Transverse colon (tissue), 4 donors: ENCODE measurements at regions not wholly inside any gene's neighbourhood (a gene's known extent, or its start where the extent isn't known, plus 50 kb on each side); places are given as distances from the start of the nearest gene placed in this dataset.

Experiments used
- DNase-seq: peaks from one replicate; pipeline ENCODE4 v3.0.0-alpha.2; 2019
- H3K27ac ChIP-seq, 4 donors: fragments of 200-600 bp; sonication (generic); 2 replicates each; pipeline ENCODE4 v1.5.1; 2016 to 2018; ENCODE audit warnings: inconsistent platforms in 4 of 4
- H3K27me3 ChIP-seq: fragments of 200-600 bp; sonication (generic); 2 replicates; pipeline ENCODE4 v1.5.1; 2017; ENCODE audit warnings: inconsistent platforms
- H3K36me3 ChIP-seq, 4 donors: fragments of 200-600 bp; sonication (generic); 2 replicates each; pipeline ENCODE4 v1.5.1; 2017 to 2019; ENCODE audit warnings: inconsistent platforms in 4 of 4
- H3K4me1 ChIP-seq, 4 donors: fragments of 200-600 bp; sonication (generic); 2 replicates each; pipeline ENCODE4 v1.5.1; 2017 to 2020; ENCODE audit warnings: inconsistent platforms in 4 of 4
- H3K4me3 ChIP-seq, 4 donors: fragments of 200-600 bp; sonication (generic); 1 replicate in 1 of 4; 2 replicates in 3 of 4; pipeline versions ENCODE4 v1.5.1 to v1.6.1; 2017 to 2019; ENCODE audit warnings: inconsistent platforms in 4 of 4
- H3K9me3 ChIP-seq, 2 donors: fragments of 200-600 bp; sonication (generic); 2 replicates each; pipeline ENCODE4 v1.5.1; 2017 to 2019; ENCODE audit warnings: inconsistent platforms in 2 of 2
- EP300 ChIP-seq: sonication (generic); formaldehyde crosslinking; IDR thresholded peaks from one replicate; pipeline ENCODE4 v1.6.1; 2017; ENCODE audit warnings: antibody characterized with exemption, low read depth
- POLR2A ChIP-seq: fragments of 450-650 bp; IDR thresholded peaks from one replicate; pipeline ENCODE4 v1.6.1; 2016; ENCODE audit warnings: antibody characterized with exemption, mild to moderate bottlenecking, moderate library complexity
- POLR2AphosphoS5 ChIP-seq, 3 donors: sonication (generic); formaldehyde crosslinking; IDR thresholded peaks; one replicate each; pipeline ENCODE4 v1.6.1; 2016; ENCODE audit warnings: antibody characterized with exemption in 3 of 3
- WGBS, 2 donors: methylation state at CpG; one replicate each; pipeline ENCODE4 v1.1.5; 2018; ENCODE audit warnings: low coverage in 1 of 2; 5-methylcytosine and 5-hydroxymethylcytosine counted together
- in situ Hi-C, 4 donors: fragments of 200-750 bp; cut with MboI; loops; one replicate each; pipeline versions ENCODE4 v1.15.0 to v1.15.1; 2017; ENCODE audit warnings: low sequenced_read_pairs in 3 of 4, low pct_ligation_motif_present in 1 of 4, low pct_unique_long_range_greater_than_20kb in 1 of 4
- intact Hi-C: fragments of 100-400 bp; cut with DNase I; formaldehyde crosslinking; loops from one replicate; pipeline ENCODE4 v1.15.1; 2023; ENCODE audit warnings: low total_unique reads
- TF ChIP-seq, protein P1 (sequence below), 5 experiments: fragments of 200-600 bp in 3 of 5; fragments of 450-650 bp in 2 of 5; sonication (generic) in 3 of 5; IDR thresholded peaks; 1 replicate in 2 of 5; 2 replicates in 3 of 5; pipeline ENCODE4 v1.5.1; 2016 to 2017; ENCODE audit warnings: antibody characterized with exemption in 5 of 5, inconsistent platforms in 3 of 5, mild to moderate bottlenecking in 2 of 5, moderate library complexity in 1 of 5

DNA sequence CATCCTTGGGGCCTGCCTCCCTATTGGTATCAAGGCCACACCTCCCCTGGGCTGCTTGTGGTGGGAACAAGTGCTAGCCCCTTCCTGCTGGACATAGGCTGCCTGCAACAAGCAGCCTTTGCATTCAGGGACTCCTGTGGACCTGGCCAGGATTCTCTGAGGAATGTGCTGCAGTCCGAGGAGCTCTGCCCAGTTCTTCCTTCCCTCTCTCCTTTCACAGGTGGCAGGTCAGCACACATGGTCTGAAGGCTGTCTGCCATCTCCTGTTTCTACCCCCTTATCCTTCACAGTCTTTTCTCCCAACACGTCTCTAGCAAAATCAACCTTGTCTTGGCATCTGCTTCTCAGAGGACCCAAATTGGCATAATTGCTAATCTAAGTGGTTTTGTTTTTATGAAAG lies 97.0 kb upstream of the LIPC start:
- 97 to 100% methylated on average over 1 to 2 of the region's 2 CpGs for WGBS, 2 donors
- Histone ChIP-seq H3K36me3 (no peaks in the 10 kb centered on the region), H3K9me3 (no peaks in the 10 kb centered on the region), H3K4me1 (peaks cover 12 to 39% (median 37%) of the 10 kb centered on the region in 4 donors), H3K27ac (no peak overlapping the region), H3K4me3 (no peak overlapping the region), H3K27me3 (no peaks in the 10 kb centered on the region)
- no peak for TF ChIP-seq EP300
- no peak for TF ChIP-seq POLR2A
- TF ChIP-seq, protein P1, sequence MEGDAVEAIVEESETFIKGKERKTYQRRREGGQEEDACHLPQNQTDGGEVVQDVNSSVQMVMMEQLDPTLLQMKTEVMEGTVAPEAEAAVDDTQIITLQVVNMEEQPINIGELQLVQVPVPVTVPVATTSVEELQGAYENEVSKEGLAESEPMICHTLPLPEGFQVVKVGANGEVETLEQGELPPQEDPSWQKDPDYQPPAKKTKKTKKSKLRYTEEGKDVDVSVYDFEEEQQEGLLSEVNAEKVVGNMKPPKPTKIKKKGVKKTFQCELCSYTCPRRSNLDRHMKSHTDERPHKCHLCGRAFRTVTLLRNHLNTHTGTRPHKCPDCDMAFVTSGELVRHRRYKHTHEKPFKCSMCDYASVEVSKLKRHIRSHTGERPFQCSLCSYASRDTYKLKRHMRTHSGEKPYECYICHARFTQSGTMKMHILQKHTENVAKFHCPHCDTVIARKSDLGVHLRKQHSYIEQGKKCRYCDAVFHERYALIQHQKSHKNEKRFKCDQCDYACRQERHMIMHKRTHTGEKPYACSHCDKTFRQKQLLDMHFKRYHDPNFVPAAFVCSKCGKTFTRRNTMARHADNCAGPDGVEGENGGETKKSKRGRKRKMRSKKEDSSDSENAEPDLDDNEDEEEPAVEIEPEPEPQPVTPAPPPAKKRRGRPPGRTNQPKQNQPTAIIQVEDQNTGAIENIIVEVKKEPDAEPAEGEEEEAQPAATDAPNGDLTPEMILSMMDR (IDR thresholded peaks at IDR 0.05): no peak
- no peak for TF ChIP-seq POLR2AphosphoS5 (IDR thresholded peaks at IDR 0.05)
- no peak for DNase-seq
- in situ Hi-C loops: no loop called here
- intact Hi-C loops: no loop called here

DNA sequence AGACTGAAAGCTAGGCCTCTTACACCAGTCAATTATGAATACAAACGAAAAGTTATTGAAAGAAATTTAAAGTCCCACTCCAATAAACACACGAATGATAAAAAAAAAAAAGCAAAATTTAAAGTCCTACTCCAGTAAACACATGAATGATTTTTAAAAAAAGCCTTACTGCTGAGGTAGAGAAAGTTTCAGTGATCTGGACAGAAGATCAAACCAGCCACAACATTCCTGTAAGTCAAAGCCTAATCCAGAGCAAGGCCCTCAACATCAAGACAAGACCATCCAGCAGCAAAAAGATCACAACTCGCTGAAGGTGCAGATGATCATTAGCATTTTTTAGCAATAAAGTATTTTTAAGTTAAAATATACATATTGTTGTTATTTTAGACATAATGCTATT lies 95.6 kb upstream of the LIPC start:
- in situ Hi-C loops: no loop called here
- 71 to 80% methylated on average over 3 of the region's 3 CpGs for WGBS, 2 donors
- H3K27ac ChIP-seq: no peak overlapping the region
- no peaks in the 10 kb centered on the region for H3K36me3 ChIP-seq
- H3K27me3 ChIP-seq: no peaks in the 10 kb centered on the region
- DNase-seq: no peak
- peaks cover 11 to 25% (median 23%) of the 10 kb centered on the region in 4 donors for H3K4me1 ChIP-seq
- no peaks in the 10 kb centered on the region for H3K9me3 ChIP-seq
- TF ChIP-seq EP300 (no peak), POLR2AphosphoS5 (IDR thresholded peaks at IDR 0.05) (no peak), POLR2A (no peak)
- TF ChIP-seq, protein P1 (IDR thresholded peaks at IDR 0.05): no peak
- H3K4me3 ChIP-seq: no peak overlapping the region
- intact Hi-C loops: no loop called here

DNA sequence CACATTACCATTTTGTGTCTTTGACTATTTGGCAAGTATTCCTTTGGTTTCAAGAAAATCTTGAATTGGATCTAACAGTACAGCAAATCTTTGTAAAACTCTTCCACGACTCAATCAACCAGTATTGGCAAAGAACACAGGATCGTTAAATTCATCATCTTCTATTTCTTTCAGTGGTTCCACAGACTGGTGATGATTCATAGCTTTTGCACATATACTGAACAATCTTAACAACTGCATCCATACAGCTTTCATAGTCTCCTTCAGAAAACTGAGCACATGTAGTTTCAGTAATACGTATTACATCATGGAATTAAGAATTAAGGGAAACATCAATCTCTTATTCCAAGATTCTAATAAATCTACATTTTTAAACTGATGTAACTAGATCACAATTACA lies 91.6 kb upstream of the LIPC start:
- 78% methylated on average over 3 of the region's 3 CpGs for WGBS, 2 donors
- Histone ChIP-seq H3K9me3 (no peaks in the 10 kb centered on the region), H3K27me3 (no peaks in the 10 kb centered on the region), H3K4me3 (no peak overlapping the region), H3K4me1 (no peaks in the 10 kb centered on the region), H3K27ac (no peak overlapping the region), H3K36me3 (no peaks in the 10 kb centered on the region)
- intact Hi-C loops (no loop called here), in situ Hi-C loops (no loop called here)
- DNase-seq: no peak
- TF ChIP-seq POLR2A (no peak), POLR2AphosphoS5 (IDR thresholded peaks at IDR 0.05) (no peak), EP300 (no peak)
- TF ChIP-seq, protein P1 (IDR thresholded peaks at IDR 0.05): no peak

DNA sequence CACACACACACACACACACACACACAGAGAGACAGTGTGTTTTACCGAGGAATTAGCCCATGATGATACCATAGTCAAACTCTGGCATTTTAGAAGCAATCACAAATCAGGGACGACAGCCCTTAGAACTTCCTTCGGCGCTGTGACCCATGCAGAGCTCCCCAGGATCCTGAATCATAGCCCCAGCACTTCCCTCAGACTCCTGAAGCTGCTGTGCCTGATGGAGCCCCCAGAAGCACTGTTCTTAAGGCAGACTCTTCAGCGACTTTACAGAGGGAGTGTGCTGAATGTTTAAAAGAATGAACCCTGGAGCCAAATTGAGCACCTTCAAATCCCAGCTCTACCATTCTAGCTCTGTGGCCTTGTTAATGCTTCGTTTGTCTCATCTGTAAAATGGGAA lies 89.3 kb upstream of the LIPC start:
- Histone ChIP-seq H3K4me1 (no peaks in the 10 kb centered on the region), H3K36me3 (no peaks in the 10 kb centered on the region), H3K4me3 (no peak overlapping the region), H3K27ac (no peak overlapping the region), H3K9me3 (no peaks in the 10 kb centered on the region), H3K27me3 (no peaks in the 10 kb centered on the region)
- 82 to 86% methylated on average over 2 to 6 of the region's 6 CpGs for WGBS, 2 donors
- TF ChIP-seq POLR2AphosphoS5 (IDR thresholded peaks at IDR 0.05) (no peak), POLR2A (no peak), EP300 (no peak)
- TF ChIP-seq, protein P1 (IDR thresholded peaks at IDR 0.05): no peak
- intact Hi-C loops (no loop called here), in situ Hi-C loops (no loop called here)
- no peak for DNase-seq
